OCI-LY7 (cell line): ENCODE measurements at regions not wholly inside any gene's neighbourhood (a gene's known extent, or its start where the extent isn't known, plus 50 kb on each side); places are given as distances from the start of the nearest gene placed in this dataset.

Source experiments
- BruUV-seq: library from RNA; stranded (reverse); fragments of 400-500 nt; replicated peaks from 2 replicates; lab custom pipeline; 2021; lab: Mats Ljungman, UMichigan
- CTCF ChIA-PET: fragments of 300-600 bp; sonication (Branson Sonifier 250); formaldehyde crosslinking; loops from one replicate; lab custom pipeline; 2022; ENCODE audit warnings: antibody characterized with exemption; ENCODE audit not compliant: unreplicated experiment; lab: Charles Lee
- POLR2A ChIA-PET: fragments of 300-600 bp; sonication (Branson Sonifier 250); formaldehyde crosslinking; loops from one replicate; lab custom pipeline; 2022; ENCODE audit warnings: antibody characterized with exemption; lab: Charles Lee
- DNase-seq: peaks from one replicate; pipeline ENCODE4 v3.0.0-alpha.2; 2015; ENCODE audit warnings: low spot score
- H2AFZ ChIP-seq: fragments of 200-600 bp; sonication (generic), shearing (Covaris generic); 2 replicates; pipeline ENCODE4 v1.6.1; 2014; ENCODE audit warnings: mild to moderate bottlenecking, antibody characterized with exemption, low read length, moderate library complexity
- H3K27ac ChIP-seq: fragments of 200-600 bp; sonication (generic); 2 replicates; pipeline ENCODE4 v1.5.1; 2014; ENCODE audit warnings: mixed run types, low read depth, mild to moderate bottlenecking, moderate library complexity, low read length, inconsistent platforms; ENCODE audit not compliant: poor library complexity, severe bottlenecking
- H3K36me3 ChIP-seq: fragments of 200-600 bp; sonication (generic); 2 replicates; pipeline ENCODE4 v1.6.1; 2014; ENCODE audit warnings: mild to moderate bottlenecking, antibody characterized with exemption, low read length, moderate library complexity, mixed read lengths; ENCODE audit not compliant: insufficient read depth
- H3K4me1 ChIP-seq: fragments of 200-600 bp; sonication (generic); 2 replicates; pipeline ENCODE4 v1.5.1; 2014; ENCODE audit warnings: mild to moderate bottlenecking, low read length; ENCODE audit not compliant: insufficient read depth, poor library complexity, severe bottlenecking
- H3K4me2 ChIP-seq: fragments of 200-600 bp; sonication (generic); 2 replicates; pipeline ENCODE4 v1.6.1; 2014; ENCODE audit warnings: mild to moderate bottlenecking, low read length
- H3K4me3 ChIP-seq: fragments of 200-600 bp; sonication (generic); 2 replicates; pipeline ENCODE4 v1.5.1; 2014; ENCODE audit warnings: mild to moderate bottlenecking, low read depth, low read length; ENCODE audit not compliant: poor library complexity, severe bottlenecking
- H3K79me2 ChIP-seq: fragments of 200-600 bp; sonication (generic); 2 replicates; pipeline ENCODE4 v1.6.1; 2016; ENCODE audit warnings: low read depth, mild to moderate bottlenecking, low read length, moderate library complexity, mixed read lengths; ENCODE audit not compliant: insufficient read depth
- H3K9me2 ChIP-seq: fragments of 200-600 bp; sonication (generic); 2 replicates; pipeline ENCODE4 v1.6.1; 2016; ENCODE audit warnings: mild to moderate bottlenecking, low read length, mixed read lengths; ENCODE audit not compliant: insufficient read depth
- H3K9me3 ChIP-seq: fragments of 200-600 bp; sonication (generic); 2 replicates; pipeline ENCODE4 v1.6.1; 2014; ENCODE audit warnings: mild to moderate bottlenecking, mixed run types, low read length, mixed read lengths
- H4K20me1 ChIP-seq: fragments of 200-600 bp; sonication (generic); 2 replicates; pipeline ENCODE4 v1.6.1; 2014; ENCODE audit warnings: mild to moderate bottlenecking, antibody characterized with exemption, low read length, moderate library complexity, mixed read lengths; ENCODE audit not compliant: insufficient read depth
- EZH2phosphoT487 ChIP-seq: fragments of 200-600 bp; sonication (generic); IDR thresholded peaks from 2 replicates; pipeline ENCODE4 v1.6.1; 2018; ENCODE audit warnings: low read depth, borderline replicate concordance, mild to moderate bottlenecking, mixed run types, antibody characterized with exemption, low read length, moderate library complexity, mixed read lengths
- intact Hi-C: fragments of 100-400 bp; cut with micrococcal nuclease; formaldehyde crosslinking; loops from one replicate; pipeline ENCODE4 v1.10.0; 2022; ENCODE audit not compliant: unreplicated experiment
- TF ChIP-seq, protein P1 (sequence below): fragments of 200-600 bp; sonication (generic); conservative IDR thresholded peaks from 2 replicates; pipeline ENCODE4 v1.5.1; 2014; ENCODE audit warnings: mild to moderate bottlenecking, antibody characterized with exemption, low read length, moderate library complexity, mixed read lengths

DNA sequence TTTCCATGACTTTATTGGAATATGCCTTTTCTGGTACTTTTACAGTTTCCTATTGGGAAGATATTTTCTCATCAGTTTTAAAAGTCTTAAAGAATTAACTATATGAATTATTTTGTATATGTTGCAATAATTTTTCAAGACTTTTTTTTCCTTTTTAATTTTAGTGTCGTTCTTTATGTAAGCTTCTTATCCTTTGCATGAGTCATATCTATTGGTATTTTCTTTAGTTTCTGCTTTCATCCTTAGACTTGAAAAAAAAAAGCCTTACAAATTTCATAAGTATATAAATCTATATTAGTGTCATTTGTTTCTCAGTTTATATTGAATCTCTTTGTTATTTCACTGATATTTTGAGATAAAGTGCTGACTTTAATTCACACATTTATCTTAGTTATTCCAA, 94.9 kb downstream of the DSEL start:
- CTCF ChIA-PET: no interaction called here
- DNase-seq: no peak
- Histone ChIP-seq H3K4me3 (no peak overlapping the region), H3K4me1 (no peaks in the 10 kb centered on the region), H3K27ac (no peak overlapping the region), H3K36me3 (no peaks in the 10 kb centered on the region), H2AFZ (no peak overlapping the region), H3K4me2 (no peak overlapping the region), H3K79me2 (no peaks in the 10 kb centered on the region), H4K20me1 (no peaks in the 10 kb centered on the region), H3K9me3 (no peaks in the 10 kb centered on the region), H3K9me2 (no peaks in the 10 kb centered on the region)
- intact Hi-C loops: no loop called here
- TF ChIP-seq, protein P1, sequence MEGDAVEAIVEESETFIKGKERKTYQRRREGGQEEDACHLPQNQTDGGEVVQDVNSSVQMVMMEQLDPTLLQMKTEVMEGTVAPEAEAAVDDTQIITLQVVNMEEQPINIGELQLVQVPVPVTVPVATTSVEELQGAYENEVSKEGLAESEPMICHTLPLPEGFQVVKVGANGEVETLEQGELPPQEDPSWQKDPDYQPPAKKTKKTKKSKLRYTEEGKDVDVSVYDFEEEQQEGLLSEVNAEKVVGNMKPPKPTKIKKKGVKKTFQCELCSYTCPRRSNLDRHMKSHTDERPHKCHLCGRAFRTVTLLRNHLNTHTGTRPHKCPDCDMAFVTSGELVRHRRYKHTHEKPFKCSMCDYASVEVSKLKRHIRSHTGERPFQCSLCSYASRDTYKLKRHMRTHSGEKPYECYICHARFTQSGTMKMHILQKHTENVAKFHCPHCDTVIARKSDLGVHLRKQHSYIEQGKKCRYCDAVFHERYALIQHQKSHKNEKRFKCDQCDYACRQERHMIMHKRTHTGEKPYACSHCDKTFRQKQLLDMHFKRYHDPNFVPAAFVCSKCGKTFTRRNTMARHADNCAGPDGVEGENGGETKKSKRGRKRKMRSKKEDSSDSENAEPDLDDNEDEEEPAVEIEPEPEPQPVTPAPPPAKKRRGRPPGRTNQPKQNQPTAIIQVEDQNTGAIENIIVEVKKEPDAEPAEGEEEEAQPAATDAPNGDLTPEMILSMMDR: no peak
- POLR2A ChIA-PET: no interaction called here
- no TSS peak for BruUV-seq

DNA sequence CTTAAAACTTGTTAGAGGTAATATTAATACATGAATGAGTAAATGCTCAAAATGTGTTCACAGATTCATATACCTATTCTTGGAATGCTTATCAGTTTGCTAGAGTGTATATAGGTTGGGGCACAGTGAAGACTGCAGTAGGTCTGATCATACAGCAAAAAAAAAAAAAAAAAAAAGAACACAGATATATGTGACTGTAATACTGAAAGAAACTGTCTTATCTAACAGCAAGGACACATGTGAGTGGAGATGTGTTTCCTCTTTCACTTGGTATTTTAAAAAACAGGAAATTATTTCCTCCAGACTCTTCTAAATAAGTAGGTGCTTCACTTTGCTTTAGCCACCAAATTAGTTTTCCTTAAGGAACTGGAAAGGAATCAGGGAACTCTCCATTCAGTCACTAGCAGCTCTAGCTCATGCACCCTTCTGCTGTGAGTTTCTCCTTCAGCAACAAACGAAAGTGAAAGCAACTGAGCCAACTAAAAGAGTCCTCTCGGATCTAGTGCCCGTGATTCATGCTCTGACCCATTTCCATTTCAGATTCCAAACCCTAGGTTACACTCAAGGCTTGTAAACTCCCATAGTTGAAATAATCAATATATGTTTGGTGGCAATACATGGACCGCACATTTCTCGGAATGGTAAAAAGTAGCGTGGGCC, 98.5 kb downstream of the DSEL start:
- H3K27ac ChIP-seq: no peak overlapping the region
- no peaks in the 10 kb centered on the region for H3K36me3 ChIP-seq
- TF ChIP-seq, protein P1: no peak
- TF ChIP-seq EZH2phosphoT487: no peak
- no peak for DNase-seq
- H3K9me2 ChIP-seq: no peaks in the 10 kb centered on the region
- POLR2A ChIA-PET: interaction anchor here (0.9 kb wide), 1 partner anchor 10 kb away, joined by 4 read pairs; no protein-coding TSS in a partner anchor
- no peak overlapping the region for H3K4me2 ChIP-seq
- intact Hi-C loops: no loop called here
- CTCF ChIA-PET: no interaction called here
- no peaks in the 10 kb centered on the region for H3K4me1 ChIP-seq
- H3K9me3 ChIP-seq: no peaks in the 10 kb centered on the region
- no peak overlapping the region for H3K4me3 ChIP-seq
- no peaks in the 10 kb centered on the region for H4K20me1 ChIP-seq
- no peak overlapping the region for H2AFZ ChIP-seq
- BruUV-seq: no TSS peak
- H3K79me2 ChIP-seq: no peaks in the 10 kb centered on the region

DNA sequence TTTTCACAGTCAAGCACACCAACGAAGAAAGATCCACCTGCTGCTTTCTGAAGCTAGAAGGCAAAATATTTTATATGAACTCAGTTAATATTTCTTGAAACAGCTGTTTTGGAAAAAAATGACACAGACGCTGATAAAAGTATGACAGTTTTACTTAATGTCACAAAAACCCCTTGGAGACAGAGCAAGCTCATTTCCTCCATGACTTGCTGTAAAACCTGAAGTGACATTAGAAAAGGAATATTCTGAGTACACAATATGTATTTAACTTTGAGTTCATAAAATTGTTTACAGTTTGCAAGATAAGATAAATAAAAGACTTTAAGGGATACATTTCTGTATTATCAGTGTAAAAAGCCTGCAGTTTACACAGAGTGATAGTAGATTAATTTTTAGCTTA, 105.4 kb downstream of the DSEL start:
- TF ChIP-seq, protein P1: no peak
- DNase-seq: no peak
- Histone ChIP-seq H3K27ac (no peak overlapping the region), H3K4me1 (no peaks in the 10 kb centered on the region), H3K36me3 (no peaks in the 10 kb centered on the region), H3K9me2 (no peaks in the 10 kb centered on the region), H3K9me3 (no peaks in the 10 kb centered on the region), H2AFZ (no peak overlapping the region), H3K79me2 (no peaks in the 10 kb centered on the region), H3K4me2 (no peak overlapping the region), H4K20me1 (no peaks in the 10 kb centered on the region), H3K4me3 (no peak overlapping the region)
- CTCF ChIA-PET: no interaction called here
- BruUV-seq: no TSS peak
- intact Hi-C loops: no loop called here
- POLR2A ChIA-PET: no interaction called here
